Naive thymus-derived CD8-positive, alpha-beta T cell (primary cell): ENCODE measurements at regions not wholly inside any gene's neighbourhood (a gene's known extent, or its start where the extent isn't known, plus 50 kb on each side); places are given as distances from the start of the nearest gene placed in this dataset.

Experiments used
- ATAC-seq, 2 donors: fragments of 150-1000 bp; cut with Tn5 transposase in 1 of 2; sonication (Bioruptor Pico), chemical (Tn5 transposase) in 1 of 2; 1 replicate in 1 of 2; 2 replicates in 1 of 2; pipeline ENCODE4 v1.10.0; 2021; ENCODE audit warnings: mild to moderate bottlenecking in 2 of 2, moderate library complexity in 2 of 2
- POLR2A ChIA-PET: fragments of 350-600 bp; sonication (Branson Sonifier 250); formaldehyde crosslinking; loops from one replicate; lab custom pipeline; 2021; ENCODE audit warnings: antibody characterized with exemption; lab: Charles Lee
- DNase-seq, 10 donors: peaks; one replicate each; pipeline versions ENCODE4 v3.0.0 to v3.0.0-alpha.2; 2020 to 2022
- H3K27ac Mint-ChIP-seq, 10 donors: one replicate each; pipeline ENCODE4 v1.8.0; 2020 to 2022; ENCODE audit warnings: mild to moderate bottlenecking in 10 of 10, mixed read lengths in 10 of 10, moderate library complexity in 4 of 10, inconsistent platforms in 1 of 10
- H3K27me3 Mint-ChIP-seq, 5 donors: one replicate each; pipeline ENCODE4 v1.8.0; 2021 to 2022; ENCODE audit warnings: mixed read lengths in 5 of 5
- H3K36me3 Mint-ChIP-seq, 3 donors: one replicate each; pipeline ENCODE4 v1.8.0; 2020 to 2022; ENCODE audit warnings: mixed read lengths in 3 of 3, mild to moderate bottlenecking in 2 of 3, inconsistent platforms in 1 of 3
- H3K4me1 Mint-ChIP-seq, 4 donors: one replicate each; pipeline ENCODE4 v1.8.0; 2021 to 2022; ENCODE audit warnings: mixed read lengths in 4 of 4
- H3K4me3 Mint-ChIP-seq, 10 donors: one replicate each; pipeline ENCODE4 v1.8.0; 2020 to 2022; ENCODE audit warnings: mild to moderate bottlenecking in 10 of 10, mixed read lengths in 10 of 10, moderate library complexity in 6 of 10, inconsistent platforms in 1 of 10
- H3K9me3 Mint-ChIP-seq, 9 donors: one replicate each; pipeline ENCODE4 v1.8.0; 2020 to 2022; ENCODE audit warnings: mixed read lengths in 9 of 9, mild to moderate bottlenecking in 3 of 9, inconsistent platforms in 1 of 9, moderate library complexity in 1 of 9

- Mint-ChIP-seq H3K36me3 (no peaks in the 10 kb centered on the region), H3K4me1 (no peaks in the 10 kb centered on the region), H3K4me3 (no peak overlapping the region), H3K27me3 (no peaks in the 10 kb centered on the region), H3K27ac (no peak overlapping the region), H3K9me3 (peaks cover 0 to 35% (median 10%) of the 10 kb centered on the region in 9 donors)
- POLR2A ChIA-PET: no interaction called here
- ATAC-seq: no peak
- DNase-seq: no peak
Observed at GRCh38 chr5:162360373-162360931, 292.9 kb downstream of the GABRG2 start.

- no peaks in the 10 kb centered on the region for H3K27me3 Mint-ChIP-seq
- no peak for DNase-seq
- no peak overlapping the region for H3K27ac Mint-ChIP-seq
- no peak for ATAC-seq
- POLR2A ChIA-PET: no interaction called here
- H3K9me3 Mint-ChIP-seq: peaks cover 6 to 36% (median 17%) of the 10 kb centered on the region in 9 donors
- peaks cover 0 to 19% (median 0%) of the 10 kb centered on the region in 3 donors for H3K36me3 Mint-ChIP-seq
- H3K4me3 Mint-ChIP-seq: no peak overlapping the region
- H3K4me1 Mint-ChIP-seq: no peaks in the 10 kb centered on the region
Observed at GRCh38 chr5:162372256-162372655, 304.7 kb downstream of the GABRG2 start.

GRCh38 chr5:162377895-162378294 lies 310.3 kb downstream of the GABRG2 start:
- DNase-seq (no peak), ATAC-seq (no peak)
- Mint-ChIP-seq H3K27ac (no peak overlapping the region), H3K36me3 (no peaks in the 10 kb centered on the region), H3K27me3 (no peaks in the 10 kb centered on the region), H3K4me3 (no peak overlapping the region), H3K4me1 (no peaks in the 10 kb centered on the region), H3K9me3 (peaks cover 0 to 13% (median 4%) of the 10 kb centered on the region in 9 donors)
- POLR2A ChIA-PET: no interaction called here

- Mint-ChIP-seq H3K27ac (no peak overlapping the region), H3K4me1 (no peaks in the 10 kb centered on the region), H3K36me3 (no peaks in the 10 kb centered on the region), H3K27me3 (no peaks in the 10 kb centered on the region), H3K9me3 (peaks cover 0 to 18% (median 7%) of the 10 kb centered on the region in 9 donors), H3K4me3 (no peak overlapping the region)
- ATAC-seq (no peak), DNase-seq (no peak)
- POLR2A ChIA-PET: no interaction called here
Observed at GRCh38 chr5:162382839-162383238, 315.3 kb downstream of the GABRG2 start.

- no peak overlapping the region for H3K4me3 Mint-ChIP-seq
- no peak for ATAC-seq
- H3K36me3 Mint-ChIP-seq: peaks cover 0 to 5% (median 0%) of the 10 kb centered on the region in 3 donors
- no peaks in the 10 kb centered on the region for H3K27me3 Mint-ChIP-seq
- DNase-seq: no peak
- POLR2A ChIA-PET: no interaction called here
- H3K9me3 Mint-ChIP-seq: peaks cover 0 to 24% (median 8%) of the 10 kb centered on the region in 9 donors
- no peak overlapping the region for H3K27ac Mint-ChIP-seq
- H3K4me1 Mint-ChIP-seq: no peaks in the 10 kb centered on the region
Observed at GRCh38 chr5:162384225-162384624, 316.7 kb downstream of the GABRG2 start.

GRCh38 chr5:162391833-162392232 lies 324.3 kb downstream of the GABRG2 start:
- Mint-ChIP-seq H3K27ac (no peak overlapping the region), H3K27me3 (no peaks in the 10 kb centered on the region), H3K4me3 (no peak overlapping the region), H3K4me1 (no peaks in the 10 kb centered on the region), H3K9me3 (peaks cover 7 to 44% (median 18%) of the 10 kb centered on the region in 9 donors), H3K36me3 (peaks cover 0 to 20% (median 1%) of the 10 kb centered on the region in 3 donors)
- POLR2A ChIA-PET: no interaction called here
- ATAC-seq: no peak
- no peak for DNase-seq

- Mint-ChIP-seq H3K4me1 (no peaks in the 10 kb centered on the region), H3K36me3 (peaks cover 0 to 20% (median 1%) of the 10 kb centered on the region in 3 donors), H3K9me3 (peaks cover 7 to 40% (median 20%) of the 10 kb centered on the region in 9 donors), H3K4me3 (no peak overlapping the region), H3K27me3 (no peaks in the 10 kb centered on the region), H3K27ac (no peak overlapping the region)
- POLR2A ChIA-PET: no interaction called here
- ATAC-seq (no peak), DNase-seq (no peak)
Observed at GRCh38 chr5:162392336-162392735, 324.8 kb downstream of the GABRG2 start.

GRCh38 chr5:162393534-162393933 lies 326.0 kb downstream of the GABRG2 start:
- peaks cover 7 to 44% (median 22%) of the 10 kb centered on the region in 9 donors for H3K9me3 Mint-ChIP-seq
- DNase-seq (no peak), ATAC-seq (no peak)
- H3K27ac Mint-ChIP-seq: no peak overlapping the region
- no peaks in the 10 kb centered on the region for H3K27me3 Mint-ChIP-seq
- peaks cover 0 to 20% (median 1%) of the 10 kb centered on the region in 3 donors for H3K36me3 Mint-ChIP-seq
- no peaks in the 10 kb centered on the region for H3K4me1 Mint-ChIP-seq
- POLR2A ChIA-PET: no interaction called here
- H3K4me3 Mint-ChIP-seq: no peak overlapping the region

GRCh38 chr5:162407614-162408013 lies 340.0 kb downstream of the GABRG2 start:
- no peak for DNase-seq
- Mint-ChIP-seq H3K36me3 (no peaks in the 10 kb centered on the region), H3K4me1 (no peaks in the 10 kb centered on the region), H3K9me3 (peaks cover 0 to 14% (median 7%) of the 10 kb centered on the region in 9 donors), H3K27me3 (no peaks in the 10 kb centered on the region), H3K27ac (no peak overlapping the region), H3K4me3 (no peak overlapping the region)
- POLR2A ChIA-PET: no interaction called here
- ATAC-seq: no peak

- no peaks in the 10 kb centered on the region for H3K36me3 Mint-ChIP-seq
- no peak overlapping the region for H3K4me3 Mint-ChIP-seq
- POLR2A ChIA-PET: interaction anchor here (0.6 kb wide), 1 partner anchor 360 kb away, joined by 4 read pairs; no protein-coding TSS in a partner anchor
- H3K9me3 Mint-ChIP-seq: peaks cover 0 to 15% (median 7%) of the 10 kb centered on the region in 9 donors
- DNase-seq (no peak), ATAC-seq (no peak)
- no peaks in the 10 kb centered on the region for H3K27me3 Mint-ChIP-seq
- no peaks in the 10 kb centered on the region for H3K4me1 Mint-ChIP-seq
- H3K27ac Mint-ChIP-seq: no peak overlapping the region
Observed at GRCh38 chr5:162410365-162410764, 342.8 kb downstream of the GABRG2 start.

GRCh38 chr5:162429142-162429541 lies 361.6 kb downstream of the GABRG2 start:
- Mint-ChIP-seq H3K4me1 (no peaks in the 10 kb centered on the region), H3K9me3 (peaks cover 0 to 12% (median 2%) of the 10 kb centered on the region in 9 donors), H3K27ac (no peak overlapping the region), H3K4me3 (no peak overlapping the region), H3K36me3 (no peaks in the 10 kb centered on the region), H3K27me3 (no peaks in the 10 kb centered on the region)
- POLR2A ChIA-PET: no interaction called here
- ATAC-seq (no peak), DNase-seq (no peak)

- H3K27me3 Mint-ChIP-seq: no peaks in the 10 kb centered on the region
- POLR2A ChIA-PET: no interaction called here
- no peak for DNase-seq
Observed at GRCh38 chr5:162434281-162434680, 366.7 kb downstream of the GABRG2 start.

GRCh38 chr5:162436055-162436454 lies 368.5 kb downstream of the GABRG2 start:
- no peak for ATAC-seq
- POLR2A ChIA-PET: no interaction called here

More at GRCh38 chr5:162434281-162434680, 366.7 kb downstream of the GABRG2 start:
- H3K36me3 Mint-ChIP-seq: no peaks in the 10 kb centered on the region
- peaks cover 0 to 12% (median 2%) of the 10 kb centered on the region in 9 donors for H3K9me3 Mint-ChIP-seq
- H3K4me3 Mint-ChIP-seq: no peak overlapping the region
- no peaks in the 10 kb centered on the region for H3K4me1 Mint-ChIP-seq
- no peak for ATAC-seq
- no peak overlapping the region for H3K27ac Mint-ChIP-seq

More at GRCh38 chr5:162436055-162436454, 368.5 kb downstream of the GABRG2 start:
- Mint-ChIP-seq H3K4me1 (no peaks in the 10 kb centered on the region), H3K27me3 (no peaks in the 10 kb centered on the region), H3K36me3 (no peaks in the 10 kb centered on the region), H3K9me3 (peaks cover 0 to 15% (median 4%) of the 10 kb centered on the region in 9 donors), H3K4me3 (no peak overlapping the region), H3K27ac (no peak overlapping the region)
- no peak for DNase-seq
